ENCODE measurements at regions not wholly inside any gene's neighbourhood (a gene's known extent, or its start where the extent isn't known, plus 50 kb on each side); places are given as distances from the start of the nearest gene placed in this dataset.

- no peak for TF ChIP-seq CTCF (IDR thresholded peaks at IDR 0.05)
- no peak for TF ChIP-seq POLR2AphosphoS5 (IDR thresholded peaks at IDR 0.05)
- TF ChIP-seq POLR2A (IDR thresholded peaks at IDR 0.05), result no peak
Measured at GRCh38 chr5:53369681-53370080, 110.7 kb upstream of the FST start.
